Liver (tissue), 8 donors: ENCODE measurements at regions not wholly inside any gene's neighbourhood (a gene's known extent, or its start where the extent isn't known, plus 50 kb on each side); places are given as distances from the start of the nearest gene placed in this dataset.

Source experiments
- DNase-seq: peaks from one replicate; pipeline ENCODE4 v3.0.0-alpha.2; 2017; ENCODE audit warnings: low spot score
- H3K27ac ChIP-seq, 2 donors: one replicate each; pipeline ENCODE4 v1.7.0; 2013; ENCODE audit warnings: inconsistent platforms in 2 of 2, low read length in 2 of 2, control low read depth in 1 of 2, low read depth in 1 of 2, mild to moderate bottlenecking in 1 of 2
- H3K27me3 ChIP-seq, 4 donors: one replicate each; pipeline versions ENCODE4 v1.6.1 to v1.7.0; 2013; ENCODE audit warnings: low read length in 3 of 4, inconsistent platforms in 1 of 4, mild to moderate bottlenecking in 1 of 4, moderate library complexity in 1 of 4; ENCODE audit not compliant: control insufficient read depth in 4 of 4, insufficient read depth in 4 of 4
- H3K36me3 ChIP-seq, 4 donors: one replicate each; pipeline versions ENCODE4 v1.6.1 to v1.7.0; 2013; ENCODE audit warnings: low read length in 3 of 4, mild to moderate bottlenecking in 3 of 4, low read depth in 1 of 4, moderate library complexity in 1 of 4; ENCODE audit not compliant: control insufficient read depth in 4 of 4, insufficient read depth in 3 of 4
- H3K4me1 ChIP-seq, 4 donors: one replicate each; pipeline versions ENCODE4 v1.6.1 to v1.7.0; 2013; ENCODE audit warnings: low read length in 3 of 4, mild to moderate bottlenecking in 3 of 4, moderate library complexity in 1 of 4; ENCODE audit not compliant: control insufficient read depth in 4 of 4, insufficient read depth in 4 of 4
- H3K4me3 ChIP-seq, 3 donors: one replicate each; pipeline versions ENCODE4 v1.6.1 to v1.7.0; 2013; ENCODE audit warnings: low read length in 3 of 3, control low read depth in 1 of 3, low read depth in 1 of 3, mild to moderate bottlenecking in 1 of 3
- H3K9ac ChIP-seq, 2 donors: one replicate each; pipeline ENCODE4 v1.7.0; 2013; ENCODE audit warnings: low read length in 2 of 2, mild to moderate bottlenecking in 2 of 2, moderate library complexity in 2 of 2, control low read depth in 1 of 2, low read depth in 1 of 2
- H3K9me3 ChIP-seq, 4 donors: one replicate each; pipeline versions ENCODE4 v1.6.1 to v1.7.0; 2013; ENCODE audit warnings: low read length in 3 of 4; ENCODE audit not compliant: control insufficient read depth in 4 of 4
- CTCF ChIP-seq: fragments of 150-350 bp; IDR thresholded peaks from 2 replicates; pipeline ENCODE4 v1.5.1; 2017; ENCODE audit warnings: improper control_type of control experiment, low read depth, low read length; ENCODE audit not compliant: missing input control
- EGR1 ChIP-seq, 2 donors: IDR thresholded peaks; 2 replicates each; pipeline ENCODE4 v1.6.1; 2016 to 2018; ENCODE audit warnings: antibody characterized with exemption in 2 of 2, low read depth in 2 of 2
- FOXA1 ChIP-seq: IDR thresholded peaks from 2 replicates; pipeline ENCODE4 v1.6.1; 2016; ENCODE audit warnings: antibody characterized with exemption
- FOXA2 ChIP-seq: IDR thresholded peaks from 2 replicates; pipeline ENCODE4 v1.6.1; 2016; ENCODE audit warnings: antibody characterized with exemption
- GABPA ChIP-seq, 2 donors: IDR thresholded peaks in 1 of 2; conservative IDR thresholded peaks in 1 of 2; 2 replicates each; pipeline ENCODE4 v1.6.1; 2016; ENCODE audit warnings: antibody characterized with exemption in 2 of 2, mild to moderate bottlenecking in 1 of 2, moderate library complexity in 1 of 2
- HNF4A ChIP-seq, 2 donors: conservative IDR thresholded peaks; 2 replicates each; pipeline ENCODE4 v1.6.1; 2016; ENCODE audit warnings: antibody characterized with exemption in 2 of 2, mild to moderate bottlenecking in 2 of 2
- HNF4G ChIP-seq: IDR thresholded peaks from 2 replicates; pipeline ENCODE4 v1.6.1; 2016; ENCODE audit warnings: antibody characterized with exemption
- JUND ChIP-seq, 2 donors: IDR thresholded peaks; 2 replicates each; pipeline ENCODE4 v1.6.1; 2016; ENCODE audit warnings: antibody characterized with exemption in 2 of 2
- MAX ChIP-seq: IDR thresholded peaks from 2 replicates; pipeline ENCODE4 v1.6.1; 2016; ENCODE audit warnings: antibody characterized with exemption
- NR2F2 ChIP-seq: IDR thresholded peaks from 2 replicates; pipeline ENCODE4 v1.6.1; 2016; ENCODE audit warnings: antibody characterized with exemption
- RAD21 ChIP-seq, 2 donors: IDR thresholded peaks; 2 replicates each; pipeline ENCODE4 v1.6.1; 2016; ENCODE audit warnings: antibody characterized with exemption in 2 of 2, mild to moderate bottlenecking in 2 of 2
- REST ChIP-seq: IDR thresholded peaks from 2 replicates; pipeline ENCODE4 v1.6.1; 2016; ENCODE audit warnings: antibody characterized with exemption, mild to moderate bottlenecking
- RXRA ChIP-seq, 2 donors: IDR thresholded peaks; 2 replicates each; pipeline ENCODE4 v1.6.1; 2017 to 2018; ENCODE audit warnings: antibody characterized with exemption in 2 of 2, mild to moderate bottlenecking in 1 of 2
- SP1 ChIP-seq: IDR thresholded peaks from 2 replicates; pipeline ENCODE4 v1.6.1; 2018; ENCODE audit warnings: antibody characterized with exemption, mild to moderate bottlenecking
- YY1 ChIP-seq: IDR thresholded peaks from 2 replicates; pipeline ENCODE4 v1.6.1; 2016; ENCODE audit warnings: antibody characterized with exemption, mild to moderate bottlenecking
- ZBTB33 ChIP-seq: IDR thresholded peaks from 2 replicates; pipeline ENCODE4 v1.6.1; 2016; ENCODE audit warnings: antibody characterized with exemption
- WGBS: extraction: QIAGEN DNeasy Blood & Tissue Kit; methylation state at CpG from one replicate; pipeline ENCODE4 v1.1.7; 2013; 5-methylcytosine and 5-hydroxymethylcytosine counted together
- donor health status: healthy.
- donor health status: healthy.
- donor health status: healthy.
- donor health status: healthy.
- donor health status: healthy.

- Histone ChIP-seq H3K27ac (no peak overlapping the region), H3K36me3 (no peaks in the 10 kb centered on the region), H3K9me3 (peaks cover 0 to 2% (median 0%) of the 10 kb centered on the region in 4 donors), H3K27me3 (no peaks in the 10 kb centered on the region), H3K9ac (no peak overlapping the region), H3K4me1 (no peaks in the 10 kb centered on the region), H3K4me3 (no peak overlapping the region)
- no peak for DNase-seq
- TF ChIP-seq FOXA2 (no peak), EGR1 (IDR thresholded peaks at IDR 0.05; ENCODE audit: low read depth in 2 of 2) (no peak), SP1 (no peak), GABPA (IDR thresholded peaks at IDR 0.05 in 1 of 2, conservative IDR thresholded peaks at IDR 0.05 in 1 of 2) (no peak)
- WGBS: 45% methylated on average over 1 of the region's 1 CpG
Measured at GRCh38 chr2:188682838-188683237, 291.3 kb upstream of the COL3A1 start.

GRCh38 chr2:188684795-188685194, 289.4 kb upstream of the COL3A1 start:
- no peak for DNase-seq
- Histone ChIP-seq H3K27ac (no peak overlapping the region), H3K9me3 (peaks cover 0 to 3% (median 0%) of the 10 kb centered on the region in 4 donors), H3K4me1 (no peaks in the 10 kb centered on the region), H3K27me3 (no peaks in the 10 kb centered on the region), H3K4me3 (no peak overlapping the region), H3K9ac (no peak overlapping the region), H3K36me3 (no peaks in the 10 kb centered on the region)
- TF ChIP-seq JUND (IDR thresholded peaks at IDR 0.05) (no peak), FOXA2 (no peak), CTCF (no peak), GABPA (IDR thresholded peaks at IDR 0.05 in 1 of 2, conservative IDR thresholded peaks at IDR 0.05 in 1 of 2) (no peak), EGR1 (IDR thresholded peaks at IDR 0.05; ENCODE audit: low read depth in 2 of 2) (no peak), HNF4A (conservative IDR thresholded peaks at IDR 0.05) (no peak), YY1 (no peak), RAD21 (IDR thresholded peaks at IDR 0.05) (no peak), SP1 (no peak), REST (no peak), HNF4G (no peak), RXRA (IDR thresholded peaks at IDR 0.05) (no peak), NR2F2 (no peak), MAX (no peak), FOXA1 (no peak), ZBTB33 (no peak)
- WGBS: 69% methylated on average over 3 of the region's 3 CpGs
